H1 (cell line): ENCODE measurements at regions not wholly inside any gene's neighbourhood (a gene's known extent, or its start where the extent isn't known, plus 50 kb on each side); places are given as distances from the start of the nearest gene placed in this dataset.

ENCODE experiments used
- CTCF ChIP-seq, 3 experiments: IDR thresholded peaks; 1 replicate in 2 of 3; 2 replicates in 1 of 3; pipeline versions ENCODE4 v1.5.1 to v1.6.1; 2011; ENCODE audit warnings: low read length in 3 of 3, mild to moderate bottlenecking in 3 of 3, inconsistent platforms in 2 of 3, low read depth in 1 of 3, moderate library complexity in 1 of 3; ENCODE audit not compliant: insufficient read depth in 1 of 3; ENCODE audit errors: control extremely low read depth in 1 of 3
- FOSL1 ChIP-seq: IDR thresholded peaks from 2 replicates; pipeline ENCODE4 v1.6.1; 2011; ENCODE audit warnings: mild to moderate bottlenecking, low read depth, low read length, moderate library complexity; ENCODE audit not compliant: insufficient read depth
- MAX ChIP-seq: IDR thresholded peaks from 2 replicates; pipeline ENCODE4 v1.6.1; 2012; ENCODE audit warnings: inconsistent platforms
- RAD21 ChIP-seq, 2 experiments: IDR thresholded peaks in 1 of 2; conservative IDR thresholded peaks in 1 of 2; 2 replicates each; pipeline ENCODE4 v1.6.1; 2011; ENCODE audit warnings: low read depth in 2 of 2, low read length in 2 of 2, improper control_type of control experiment in 1 of 2, inconsistent platforms in 1 of 2, mild to moderate bottlenecking in 1 of 2, moderate library complexity in 1 of 2
- YY1 ChIP-seq: IDR thresholded peaks from 2 replicates; pipeline ENCODE4 v1.6.1; 2011; ENCODE audit warnings: low read depth, mild to moderate bottlenecking, low read length
- ZNF274 ChIP-seq: IDR thresholded peaks from 2 replicates; pipeline ENCODE4 v1.7.0; 2012; ENCODE audit warnings: low read length, borderline replicate concordance; ENCODE audit errors: extremely low read depth

- TF ChIP-seq MAX (no peak), ZNF274 (no peak), YY1 (no peak), CTCF (IDR thresholded peaks at IDR 0.05; ENCODE audit: control extremely low read depth in 1 of 3, insufficient read depth in 1 of 3, low read depth in 1 of 3, low read length in 3 of 3) (no peak), FOSL1 (no peak), RAD21 (IDR thresholded peaks at IDR 0.05 in 1 of 2, conservative IDR thresholded peaks at IDR 0.05 in 1 of 2; ENCODE audit: low read depth in 2 of 2, low read length in 2 of 2) (no peak)
Observed at GRCh38 chr2:78907089-78907488, 118.4 kb upstream of the REG3G start.
